NCI-H187 treated with DMSO at 0.1 percent for 48 hours (cell line): ENCODE measurements at regions not wholly inside any gene's neighbourhood (a gene's known extent, or its start where the extent isn't known, plus 50 kb on each side); places are given as distances from the start of the nearest gene placed in this dataset.

Source experiments
- DNase-seq: peaks from one replicate; lab custom pipeline; 2025; lab: John Stamatoyannopoulos, UW

DNA sequence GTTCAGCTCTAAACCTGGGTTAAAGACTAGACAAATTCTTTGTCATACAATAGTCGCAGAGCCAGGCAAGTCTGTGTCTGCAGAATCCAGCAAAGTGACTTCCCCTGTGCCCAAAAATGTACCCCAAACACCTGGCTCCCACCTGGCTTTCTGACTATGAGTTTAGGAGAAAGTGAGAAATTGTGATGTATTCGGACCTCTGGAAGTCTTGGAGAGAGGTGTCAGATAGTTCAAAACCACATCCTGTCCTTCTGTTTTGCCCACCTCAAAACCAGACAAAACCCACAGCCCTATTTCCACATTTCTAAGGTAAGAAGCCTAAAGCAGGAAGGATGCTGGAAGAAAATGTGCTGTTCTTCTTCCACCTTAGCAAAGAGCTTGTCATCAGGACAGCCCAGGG lies 63.8 kb upstream of the CLMP start:
- no peak for DNase-seq

- DNase-seq, result no peak
Observed at GRCh38 chr11:123257370-123257769, 62.3 kb upstream of the CLMP start.

GRCh38 chr11:123255909-123256308 lies 60.9 kb upstream of the CLMP start:
- DNase-seq, result no peak

DNA sequence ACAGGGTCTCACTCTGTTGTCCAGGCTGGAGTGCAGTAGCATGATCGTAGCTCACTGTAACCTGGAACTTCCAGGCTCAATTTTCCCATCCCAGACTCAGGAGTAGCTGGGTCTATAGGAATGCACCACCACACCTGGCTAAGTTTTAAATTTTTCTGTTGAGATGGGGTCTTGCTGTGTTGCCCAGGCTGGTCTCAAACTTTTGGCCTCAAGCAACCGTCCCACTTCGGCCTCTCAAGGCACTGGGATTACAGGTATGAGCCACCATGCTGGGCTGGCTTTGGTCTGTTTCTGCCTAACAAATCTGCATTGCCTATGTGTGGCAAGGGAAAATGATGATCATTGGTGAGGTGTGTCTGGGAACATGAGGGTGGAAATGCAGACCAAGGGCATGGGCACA lies 59.3 kb upstream of the CLMP start:
- no peak for DNase-seq

DNA sequence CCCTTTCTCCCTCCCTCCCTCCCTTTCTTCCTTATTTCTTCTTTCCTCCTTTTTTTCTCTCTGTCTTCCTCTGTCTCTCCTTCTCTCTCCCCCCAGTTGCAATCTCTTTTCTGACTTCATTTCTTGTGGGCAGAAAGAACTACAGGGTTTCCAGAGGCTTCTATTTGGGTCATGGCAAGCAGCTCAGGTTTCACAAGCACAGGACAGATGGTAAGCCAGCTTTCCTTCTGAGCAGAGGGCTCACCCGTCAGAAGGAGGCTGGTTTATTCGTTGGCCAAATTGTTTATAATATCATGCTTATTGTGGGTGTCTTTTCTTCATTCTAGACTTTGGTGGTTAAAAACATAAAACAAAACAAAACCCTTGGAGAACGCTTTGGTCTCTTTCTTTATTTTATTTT lies 58.9 kb upstream of the CLMP start:
- no peak for DNase-seq

DNA sequence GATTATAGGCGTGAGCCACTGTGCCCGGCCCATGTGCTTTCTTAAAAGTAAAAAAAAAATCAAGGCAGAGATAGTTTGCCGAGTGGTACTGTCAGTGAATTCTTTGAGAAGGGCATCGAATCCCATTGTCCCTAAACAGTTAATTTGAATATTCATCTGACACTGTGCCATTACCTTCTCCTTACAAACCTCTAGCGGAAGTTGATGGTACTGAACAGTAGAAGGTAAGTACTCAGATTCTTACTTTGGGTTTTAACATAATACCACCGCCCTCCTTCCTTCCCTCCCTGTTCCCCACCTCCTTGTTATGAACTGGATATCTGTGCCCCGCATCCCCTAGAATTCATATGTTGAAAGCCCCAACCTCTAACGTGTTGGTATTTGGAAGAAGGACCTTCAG lies 58.2 kb upstream of the CLMP start:
- no peak for DNase-seq

- DNase-seq, result no peak
Observed at GRCh38 chr11:123251657-123252344, 56.8 kb upstream of the CLMP start.

DNA sequence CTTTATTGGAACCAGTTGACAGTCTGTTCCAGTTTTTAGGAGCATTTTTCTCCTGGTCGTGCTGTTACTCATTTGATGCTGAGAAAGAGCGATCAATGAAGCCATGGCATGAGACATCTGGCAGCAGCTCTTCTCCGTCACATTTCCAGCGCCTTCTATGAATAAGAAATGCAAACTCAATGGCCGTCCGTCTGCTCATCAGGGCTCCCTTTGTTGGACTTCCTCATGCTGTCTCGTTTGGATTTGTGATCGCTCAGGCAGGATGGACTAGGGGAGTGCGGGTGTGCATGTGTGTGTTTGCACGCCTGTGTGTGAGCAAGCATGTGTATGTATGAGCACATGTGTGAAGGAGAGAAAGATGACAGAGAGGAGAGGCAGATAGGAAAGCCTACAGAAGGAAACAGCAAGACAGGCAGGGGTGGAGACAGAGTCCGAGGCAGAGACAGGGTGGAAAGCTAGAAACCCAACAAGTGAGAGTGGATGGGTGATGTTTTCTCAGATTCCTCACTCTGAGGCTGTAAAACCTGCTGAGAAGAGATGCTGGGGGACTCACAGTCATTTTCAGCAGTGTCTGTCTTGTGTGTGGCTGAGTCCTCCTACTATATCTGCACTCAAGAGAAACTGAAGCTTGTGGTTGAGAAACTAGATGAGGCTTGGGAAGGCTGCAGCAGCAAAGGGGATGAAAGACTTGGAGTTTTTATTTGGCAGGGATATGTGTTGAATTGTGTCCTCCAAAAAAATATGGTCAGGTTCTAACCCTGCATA lies 56.0 kb upstream of the CLMP start:
- DNase-seq, result no peak

GRCh38 chr11:123249354-123249753 lies 54.3 kb upstream of the CLMP start:
- DNase-seq, result no peak

- DNase-seq, result no peak
Observed at GRCh38 chr11:123247813-123248379, 52.8 kb upstream of the CLMP start.

DNA sequence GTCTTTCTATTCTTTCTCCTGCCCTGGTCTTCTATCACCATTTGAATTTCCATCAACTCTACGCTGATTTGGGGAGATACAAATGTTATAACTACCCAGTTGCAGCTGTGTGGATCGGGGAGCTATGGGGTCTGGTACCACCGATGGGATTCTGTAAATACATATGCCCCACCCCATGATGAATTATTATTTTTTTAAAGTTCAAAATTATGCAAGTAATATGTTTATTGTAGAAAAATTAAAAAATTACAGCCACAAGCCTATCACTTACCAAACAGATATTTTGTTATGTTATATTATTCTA lies 52.4 kb upstream of the CLMP start:
- no peak for DNase-seq

- DNase-seq, result no peak
Observed at GRCh38 chr11:123246749-123247495, 51.9 kb upstream of the CLMP start.

- DNase-seq, result no peak
Observed at GRCh38 chr11:123245567-123245966, 50.5 kb upstream of the CLMP start.
